ENCODE measurements at regions not wholly inside any gene's neighbourhood (a gene's known extent, or its start where the extent isn't known, plus 50 kb on each side); places are given as distances from the start of the nearest gene placed in this dataset.
"Not testable (repeated sequence)": the region's sequence is repeated elsewhere in the genome, so short reads cannot be mapped to it uniquely, and the experiment has no call there.

DNA sequence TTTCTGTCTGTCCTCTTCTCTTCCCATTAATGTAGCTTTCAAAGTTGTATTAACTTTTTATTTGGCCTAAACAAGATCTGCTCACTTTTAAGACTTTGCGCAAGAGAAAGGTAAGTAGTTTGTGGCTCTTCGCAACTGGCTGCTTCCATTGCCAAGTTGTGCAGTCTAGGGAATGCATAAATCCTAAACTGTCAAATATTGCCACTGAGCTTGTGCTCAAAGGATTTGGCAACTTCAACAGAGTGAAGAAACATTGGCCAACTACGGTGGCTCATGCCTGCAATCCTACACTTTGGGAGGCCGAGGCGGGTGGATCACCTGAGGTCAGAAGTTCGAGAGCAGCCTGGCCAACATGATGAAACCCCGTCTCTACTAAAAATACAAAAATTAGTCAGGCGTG is 826.4 kb downstream of the EPHA4 start:
- Histone ChIP-seq H3K9ac (ENCODE audit: low read depth in 1 of 2, low read length in 2 of 2) (no peak overlapping the region), H3K4me3 (ENCODE audit: low read length in 2 of 2) (no peak overlapping the region), H3K27me3 (ENCODE audit: control insufficient read depth in 2 of 2, insufficient read depth in 2 of 2, low read length in 2 of 2) (no peaks in the 10 kb centered on the region), H3K36me3 (ENCODE audit: control insufficient read depth in 2 of 2, insufficient read depth in 2 of 2, low read length in 2 of 2) (no peaks in the 10 kb centered on the region), H3K9me3 (ENCODE audit: control insufficient read depth in 2 of 2, low read length in 2 of 2) (no peaks in the 10 kb centered on the region), H3K27ac (ENCODE audit: low read depth in 2 of 2, low read length in 2 of 2) (no peak overlapping the region), H3K4me1 (ENCODE audit: control insufficient read depth in 2 of 2, insufficient read depth in 2 of 2, low read length in 2 of 2) (no peaks in the 10 kb centered on the region)

DNA sequence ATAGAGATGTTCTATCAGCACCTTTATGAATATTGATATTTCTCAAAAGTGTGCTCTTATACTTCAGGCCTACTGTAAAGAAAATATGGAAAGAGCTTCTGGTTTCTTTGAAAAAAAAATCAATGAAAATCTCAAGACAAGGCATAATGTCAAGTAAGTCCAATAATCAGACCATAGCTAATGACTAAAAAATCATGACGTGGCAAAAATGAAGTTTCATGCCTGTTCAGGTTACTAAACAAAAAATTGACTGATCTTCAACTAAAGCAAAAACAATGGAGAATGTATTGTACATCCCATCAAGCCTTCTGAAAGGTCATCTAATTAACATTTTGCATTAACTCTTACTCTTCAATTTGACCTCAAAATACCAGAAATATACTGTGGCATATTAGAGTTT is 824.4 kb downstream of the EPHA4 start:
- no peaks in the 10 kb centered on the region for H3K9me3 ChIP-seq (ENCODE audit: control insufficient read depth in 2 of 2, low read length in 2 of 2)
- no peaks in the 10 kb centered on the region for H3K4me1 ChIP-seq (ENCODE audit: control insufficient read depth in 2 of 2, insufficient read depth in 2 of 2, low read length in 2 of 2)
- H3K27me3 ChIP-seq (ENCODE audit: control insufficient read depth in 2 of 2, insufficient read depth in 2 of 2, low read length in 2 of 2), result no peaks in the 10 kb centered on the region
- no peak overlapping the region for H3K4me3 ChIP-seq (ENCODE audit: low read length in 2 of 2)
- no peak overlapping the region for H3K27ac ChIP-seq (ENCODE audit: low read depth in 2 of 2, low read length in 2 of 2)
- H3K36me3 ChIP-seq (ENCODE audit: control insufficient read depth in 2 of 2, insufficient read depth in 2 of 2, low read length in 2 of 2), result no peaks in the 10 kb centered on the region
- no peak overlapping the region for H3K9ac ChIP-seq (ENCODE audit: low read depth in 1 of 2, low read length in 2 of 2)

- H3K4me3 ChIP-seq (ENCODE audit: low read length in 2 of 2), result no peak overlapping the region
- no peaks in the 10 kb centered on the region for H3K27me3 ChIP-seq (ENCODE audit: control insufficient read depth in 2 of 2, insufficient read depth in 2 of 2, low read length in 2 of 2)
- no peaks in the 10 kb centered on the region for H3K9me3 ChIP-seq (ENCODE audit: control insufficient read depth in 2 of 2, low read length in 2 of 2)
- no peaks in the 10 kb centered on the region for H3K4me1 ChIP-seq (ENCODE audit: control insufficient read depth in 2 of 2, insufficient read depth in 2 of 2, low read length in 2 of 2)
- H3K9ac ChIP-seq (ENCODE audit: low read depth in 1 of 2, low read length in 2 of 2), result no peak overlapping the region
- no peak overlapping the region for H3K27ac ChIP-seq (ENCODE audit: low read depth in 2 of 2, low read length in 2 of 2)
- no peaks in the 10 kb centered on the region for H3K36me3 ChIP-seq (ENCODE audit: control insufficient read depth in 2 of 2, insufficient read depth in 2 of 2, low read length in 2 of 2)
Observed at GRCh38 chr2:220748875-220749479, 823.1 kb downstream of the EPHA4 start.

- no peak overlapping the region for H3K27ac ChIP-seq (ENCODE audit: low read depth in 2 of 2, low read length in 2 of 2)
- no peak overlapping the region for H3K9ac ChIP-seq (ENCODE audit: low read depth in 1 of 2, low read length in 2 of 2)
- no peak overlapping the region for H3K4me3 ChIP-seq (ENCODE audit: low read length in 2 of 2)
- no peaks in the 10 kb centered on the region for H3K4me1 ChIP-seq (ENCODE audit: control insufficient read depth in 2 of 2, insufficient read depth in 2 of 2, low read length in 2 of 2)
- H3K27me3 ChIP-seq (ENCODE audit: control insufficient read depth in 2 of 2, insufficient read depth in 2 of 2, low read length in 2 of 2), result no peaks in the 10 kb centered on the region
- H3K9me3 ChIP-seq (ENCODE audit: control insufficient read depth in 2 of 2, low read length in 2 of 2), result no peaks in the 10 kb centered on the region
- no peaks in the 10 kb centered on the region for H3K36me3 ChIP-seq (ENCODE audit: control insufficient read depth in 2 of 2, insufficient read depth in 2 of 2, low read length in 2 of 2)
Observed at GRCh38 chr2:220753486-220753885, 818.6 kb downstream of the EPHA4 start.

DNA sequence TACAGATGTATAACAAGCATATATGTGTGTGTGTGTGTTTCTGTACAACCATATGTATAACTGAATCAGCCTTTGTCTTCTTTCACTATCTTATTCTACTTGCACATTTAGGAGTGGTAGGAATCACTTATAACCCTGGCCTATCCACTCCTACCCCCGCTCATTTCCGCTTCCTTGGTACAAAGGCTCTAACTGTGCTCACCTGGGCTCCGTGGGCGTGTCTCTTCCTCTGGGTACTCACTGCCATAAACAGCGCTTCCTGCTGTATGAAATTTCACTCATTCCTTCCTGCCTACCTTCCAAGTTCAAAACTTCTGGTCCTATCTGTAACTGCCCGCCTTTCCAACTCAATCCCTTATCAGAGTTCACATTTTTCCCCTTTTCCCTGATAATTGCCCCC is 815.5 kb downstream of the EPHA4 start:
- Histone ChIP-seq H3K27ac (ENCODE audit: low read depth in 2 of 2, low read length in 2 of 2) (no peak overlapping the region), H3K36me3 (ENCODE audit: control insufficient read depth in 2 of 2, insufficient read depth in 2 of 2, low read length in 2 of 2) (no peaks in the 10 kb centered on the region)

GRCh38 chr2:220758376-220758775 is 813.7 kb downstream of the EPHA4 start:
- H3K9ac ChIP-seq (ENCODE audit: low read depth in 1 of 2, low read length in 2 of 2); H3K4me1 ChIP-seq (ENCODE audit: control insufficient read depth in 2 of 2, insufficient read depth in 2 of 2, low read length in 2 of 2); H3K9me3 ChIP-seq (ENCODE audit: control insufficient read depth in 2 of 2, low read length in 2 of 2): not testable (repeated sequence)

More for the DNA sequence above, 815.5 kb downstream of the EPHA4 start:
- H3K27me3 ChIP-seq (ENCODE audit: control insufficient read depth in 2 of 2, insufficient read depth in 2 of 2, low read length in 2 of 2), result no peaks in the 10 kb centered on the region
- H3K9ac ChIP-seq (ENCODE audit: low read depth in 1 of 2, low read length in 2 of 2), result no peak overlapping the region
- no peaks in the 10 kb centered on the region for H3K9me3 ChIP-seq (ENCODE audit: control insufficient read depth in 2 of 2, low read length in 2 of 2)
- no peaks in the 10 kb centered on the region for H3K4me1 ChIP-seq (ENCODE audit: control insufficient read depth in 2 of 2, insufficient read depth in 2 of 2, low read length in 2 of 2)
- H3K4me3 ChIP-seq (ENCODE audit: low read length in 2 of 2), result no peak overlapping the region

GRCh38 chr2:220764171-220764570 is 807.9 kb downstream of the EPHA4 start:
- Histone ChIP-seq H3K9ac (ENCODE audit: low read depth in 1 of 2, low read length in 2 of 2) (no peak overlapping the region), H3K9me3 (ENCODE audit: control insufficient read depth in 2 of 2, low read length in 2 of 2) (no peaks in the 10 kb centered on the region), H3K27ac (ENCODE audit: low read depth in 2 of 2, low read length in 2 of 2) (no peak overlapping the region), H3K4me1 (ENCODE audit: control insufficient read depth in 2 of 2, insufficient read depth in 2 of 2, low read length in 2 of 2) (no peaks in the 10 kb centered on the region), H3K4me3 (ENCODE audit: low read length in 2 of 2) (no peak overlapping the region), H3K27me3 (ENCODE audit: control insufficient read depth in 2 of 2, insufficient read depth in 2 of 2, low read length in 2 of 2) (no peaks in the 10 kb centered on the region), H3K36me3 (ENCODE audit: control insufficient read depth in 2 of 2, insufficient read depth in 2 of 2, low read length in 2 of 2) (no peaks in the 10 kb centered on the region)

More at GRCh38 chr2:220758376-220758775, 813.7 kb downstream of the EPHA4 start:
- H3K27ac ChIP-seq (ENCODE audit: low read depth in 2 of 2, low read length in 2 of 2); H3K4me3 ChIP-seq (ENCODE audit: low read length in 2 of 2); H3K36me3 ChIP-seq (ENCODE audit: control insufficient read depth in 2 of 2, insufficient read depth in 2 of 2, low read length in 2 of 2); H3K27me3 ChIP-seq (ENCODE audit: control insufficient read depth in 2 of 2, insufficient read depth in 2 of 2, low read length in 2 of 2): not testable (repeated sequence)

- no peaks in the 10 kb centered on the region for H3K36me3 ChIP-seq (ENCODE audit: control insufficient read depth in 2 of 2, insufficient read depth in 2 of 2, low read length in 2 of 2)
- no peak overlapping the region for H3K4me3 ChIP-seq (ENCODE audit: low read length in 2 of 2)
- H3K27ac ChIP-seq (ENCODE audit: low read depth in 2 of 2, low read length in 2 of 2), result no peak overlapping the region
- no peak overlapping the region for H3K9ac ChIP-seq (ENCODE audit: low read depth in 1 of 2, low read length in 2 of 2)
- no peaks in the 10 kb centered on the region for H3K4me1 ChIP-seq (ENCODE audit: control insufficient read depth in 2 of 2, insufficient read depth in 2 of 2, low read length in 2 of 2)
- H3K27me3 ChIP-seq (ENCODE audit: control insufficient read depth in 2 of 2, insufficient read depth in 2 of 2, low read length in 2 of 2), result no peaks in the 10 kb centered on the region
- H3K9me3 ChIP-seq (ENCODE audit: control insufficient read depth in 2 of 2, low read length in 2 of 2), result no peaks in the 10 kb centered on the region
Observed at GRCh38 chr2:220767591-220768255, 804.4 kb downstream of the EPHA4 start.

- no peak overlapping the region for H3K27ac ChIP-seq (ENCODE audit: low read depth in 2 of 2, low read length in 2 of 2)
- H3K4me1 ChIP-seq (ENCODE audit: control insufficient read depth in 2 of 2, insufficient read depth in 2 of 2, low read length in 2 of 2), result no peaks in the 10 kb centered on the region
- H3K9me3 ChIP-seq (ENCODE audit: control insufficient read depth in 2 of 2, low read length in 2 of 2), result no peaks in the 10 kb centered on the region
- no peaks in the 10 kb centered on the region for H3K36me3 ChIP-seq (ENCODE audit: control insufficient read depth in 2 of 2, insufficient read depth in 2 of 2, low read length in 2 of 2)
- no peak overlapping the region for H3K4me3 ChIP-seq (ENCODE audit: low read length in 2 of 2)
- no peaks in the 10 kb centered on the region for H3K27me3 ChIP-seq (ENCODE audit: control insufficient read depth in 2 of 2, insufficient read depth in 2 of 2, low read length in 2 of 2)
- H3K9ac ChIP-seq (ENCODE audit: low read depth in 1 of 2, low read length in 2 of 2), result no peak overlapping the region
Observed at GRCh38 chr2:220775856-220776488, 796.1 kb downstream of the EPHA4 start.

DNA sequence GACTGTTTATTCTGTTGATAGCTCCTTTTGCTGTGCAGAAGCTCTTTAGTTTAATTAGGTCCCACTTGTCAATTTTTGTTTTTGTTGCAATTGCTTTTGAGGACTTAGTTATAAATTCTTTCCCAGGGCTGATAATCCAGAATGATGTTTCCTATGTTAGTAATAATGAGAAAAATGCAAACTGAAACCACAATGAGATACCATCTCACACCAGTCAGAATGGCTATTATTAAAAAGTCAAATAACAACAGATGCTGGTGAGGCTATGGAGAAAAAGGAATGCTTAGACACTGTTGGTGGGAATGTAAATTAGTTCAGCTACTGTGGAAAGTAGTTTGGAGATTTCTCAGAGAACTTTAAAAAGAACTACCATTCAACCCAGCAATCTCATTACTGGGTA is 793.0 kb downstream of the EPHA4 start:
- not testable (repeated sequence) for H3K27me3 ChIP-seq (ENCODE audit: control insufficient read depth in 2 of 2, insufficient read depth in 2 of 2, low read length in 2 of 2); H3K4me3 ChIP-seq (ENCODE audit: low read length in 2 of 2); H3K9me3 ChIP-seq (ENCODE audit: control insufficient read depth in 2 of 2, low read length in 2 of 2); H3K36me3 ChIP-seq (ENCODE audit: control insufficient read depth in 2 of 2, insufficient read depth in 2 of 2, low read length in 2 of 2); H3K4me1 ChIP-seq (ENCODE audit: control insufficient read depth in 2 of 2, insufficient read depth in 2 of 2, low read length in 2 of 2); H3K9ac ChIP-seq (ENCODE audit: low read depth in 1 of 2, low read length in 2 of 2); H3K27ac ChIP-seq (ENCODE audit: low read depth in 2 of 2, low read length in 2 of 2)

All from mucosa of rectum (tissue), 2 donors.